BJ (cell line): ENCODE measurements at regions not wholly inside any gene's neighbourhood (a gene's known extent, or its start where the extent isn't known, plus 50 kb on each side); places are given as distances from the start of the nearest gene placed in this dataset.

ENCODE experiments used
- CTCF ChIA-PET: fragments of 350-600 bp; formaldehyde crosslinking; extraction: SDS; loops from one replicate; lab custom pipeline; 2021; ENCODE audit warnings: antibody characterized with exemption, inconsistent platforms; lab: Yijun Ruan, JAX
- POLR2A ChIA-PET: fragments of 300-600 bp; sonication (Branson Sonifier 250); formaldehyde crosslinking; extraction: SDS; loops from one replicate; lab custom pipeline; 2021; ENCODE audit warnings: antibody characterized with exemption; lab: Charles Lee
- DNase-seq: peaks from one replicate; pipeline ENCODE4 v3.0.0-alpha.2; 2011; ENCODE audit warnings: low read depth
- H3K27me3 ChIP-seq: 2 replicates; pipeline ENCODE4 v1.6.0; 2011; ENCODE audit warnings: low read length; ENCODE audit not compliant: control insufficient read depth, insufficient read depth
- H3K36me3 ChIP-seq: 2 replicates; pipeline ENCODE4 v1.5.1; 2011; ENCODE audit warnings: low read length; ENCODE audit not compliant: control insufficient read depth, insufficient read depth
- H3K4me3 ChIP-seq: 2 replicates; pipeline ENCODE4 v1.5.1; 2011; ENCODE audit warnings: low read depth, mild to moderate bottlenecking, control low read depth, low read length
- CTCF ChIP-seq: IDR thresholded peaks from 2 replicates; pipeline ENCODE4 v1.5.1; 2011; ENCODE audit warnings: low read depth, mild to moderate bottlenecking, control low read depth, inconsistent platforms, low read length, moderate library complexity; ENCODE audit not compliant: insufficient read depth

- Histone ChIP-seq H3K36me3 (no peaks in the 10 kb centered on the region), H3K4me3 (no peak overlapping the region), H3K27me3 (no peaks in the 10 kb centered on the region)
- CTCF ChIA-PET = interaction anchor here (0.7 kb wide), 2 partner anchors 813 to 816 kb away, joined by 4 read pairs; no protein-coding TSS in a partner anchor
- POLR2A ChIA-PET = no interaction called here
- no peak for TF ChIP-seq CTCF
- DNase-seq = no peak
Measured at GRCh38 chr1:199675937-199676336, 351.6 kb upstream of the NR5A2 start.

GRCh38 chr1:199678771-199679170 lies 348.7 kb upstream of the NR5A2 start:
- DNase-seq = no peak

GRCh38 chr1:199682081-199682480 lies 345.4 kb upstream of the NR5A2 start:
- DNase-seq = no peak
- Histone ChIP-seq H3K4me3 (no peak overlapping the region), H3K36me3 (no peaks in the 10 kb centered on the region), H3K27me3 (0 out of 2 replicates have a peak, but pooled peaks cover 1% of the 10 kb centered on the region)
- ChIA-PET POLR2A (no interaction called here), CTCF (no interaction called here)
- no peak for TF ChIP-seq CTCF

More at GRCh38 chr1:199678771-199679170, 348.7 kb upstream of the NR5A2 start:
- ChIA-PET CTCF (interaction anchor here (1.1 kb wide), 1 partner anchor 830 kb away, joined by 3 read pairs; no protein-coding TSS in a partner anchor), POLR2A (no interaction called here)
- Histone ChIP-seq H3K4me3 (no peak overlapping the region), H3K36me3 (no peaks in the 10 kb centered on the region), H3K27me3 (0 out of 2 replicates have a peak, but pooled peaks cover 1% of the 10 kb centered on the region)
- no peak for TF ChIP-seq CTCF

- ChIA-PET POLR2A (interaction anchor here (0.5 kb wide), 1 partner anchor 706 kb away, joined by 3 read pairs; no protein-coding TSS in a partner anchor), CTCF (interaction anchor here (0.6 to 1.8 kb wide), 27 partner anchors 9 to 872 kb away, joined by 3 to 25 read pairs (median 3); no protein-coding TSS in a partner anchor)
- H3K27me3 ChIP-seq = 0 out of 2 replicates have a peak, but pooled peaks cover 1% of the 10 kb centered on the region
- peak; percentile 15 for DNase-seq
- no peaks in the 10 kb centered on the region for H3K36me3 ChIP-seq
- H3K4me3 ChIP-seq = no peak overlapping the region
- peak; percentile 78 for TF ChIP-seq CTCF
Measured at GRCh38 chr1:199684686-199685273, 342.7 kb upstream of the NR5A2 start.

- Histone ChIP-seq H3K4me3 (no peak overlapping the region), H3K27me3 (0 out of 2 replicates have a peak, but pooled peaks cover 1% of the 10 kb centered on the region), H3K36me3 (no peaks in the 10 kb centered on the region)
- DNase-seq = peak; percentile 16
- POLR2A ChIA-PET = interaction anchor here (0.5 kb wide), 1 partner anchor 705 kb away, joined by 3 read pairs; no protein-coding TSS in a partner anchor
- TF ChIP-seq CTCF = no peak
- CTCF ChIA-PET = interaction anchor here (0.6 to 1.8 kb wide), 26 partner anchors 8 to 871 kb away, joined by 3 to 25 read pairs (median 3); no protein-coding TSS in a partner anchor
Measured at GRCh38 chr1:199685369-199685768, 342.1 kb upstream of the NR5A2 start.
